Muscle layer of duodenum (tissue), 2 donors: ENCODE measurements at regions not wholly inside any gene's neighbourhood (a gene's known extent, or its start where the extent isn't known, plus 50 kb on each side); places are given as distances from the start of the nearest gene placed in this dataset.

ENCODE experiments used
- H3K27ac ChIP-seq: one replicate; pipeline ENCODE4 v1.7.0; 2013; ENCODE audit warnings: mild to moderate bottlenecking, low read length
- H3K27me3 ChIP-seq: one replicate; pipeline ENCODE4 v1.7.0; 2013; ENCODE audit warnings: low read depth, mild to moderate bottlenecking, control low read depth, low read length
- H3K36me3 ChIP-seq, 2 donors: one replicate each; pipeline ENCODE4 v1.7.0; 2013; ENCODE audit warnings: low read length in 2 of 2, control low read depth in 1 of 2, mild to moderate bottlenecking in 1 of 2; ENCODE audit not compliant: insufficient read depth in 2 of 2, control insufficient read depth in 1 of 2
- H3K4me1 ChIP-seq, 2 donors: one replicate each; pipeline ENCODE4 v1.7.0; 2013; ENCODE audit warnings: low read length in 2 of 2, mild to moderate bottlenecking in 2 of 2, control low read depth in 1 of 2, moderate library complexity in 1 of 2; ENCODE audit not compliant: insufficient read depth in 2 of 2, control insufficient read depth in 1 of 2
- H3K4me3 ChIP-seq, 2 donors: one replicate each; pipeline ENCODE4 v1.7.0; 2013; ENCODE audit warnings: low read length in 2 of 2, low read depth in 1 of 2, mild to moderate bottlenecking in 1 of 2
- H3K9me3 ChIP-seq, 2 donors: one replicate each; pipeline ENCODE4 v1.7.0; 2013; ENCODE audit warnings: low read length in 2 of 2, control low read depth in 1 of 2, mild to moderate bottlenecking in 1 of 2; ENCODE audit not compliant: control insufficient read depth in 1 of 2
- donor health status: healthy.

DNA sequence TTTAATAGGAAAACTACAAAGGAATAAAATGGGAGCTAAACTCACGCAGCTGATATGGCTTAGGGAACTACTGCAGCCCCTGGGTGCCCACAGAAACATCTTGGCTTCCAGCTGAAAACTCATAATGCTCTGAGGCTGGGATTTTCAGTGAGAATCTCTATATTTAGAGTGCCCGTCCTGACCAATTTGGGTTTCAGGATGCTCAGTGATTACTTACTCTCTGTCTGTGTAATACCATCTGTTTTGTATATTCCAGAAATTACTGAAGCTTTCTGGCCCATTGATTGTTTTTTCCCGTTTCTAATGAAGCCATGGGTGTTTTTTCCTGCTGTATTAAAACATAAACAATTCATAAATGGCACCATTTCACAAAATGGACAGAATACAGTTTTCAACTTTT is 50.6 kb upstream of the ZNF385D start:
- Histone ChIP-seq H3K4me1 (no peaks in the 10 kb centered on the region), H3K27me3 (no peaks in the 10 kb centered on the region), H3K9me3 (peaks cover 4 to 6% of the 10 kb centered on the region in 2 donors), H3K4me3 (no peak overlapping the region), H3K36me3 (no peaks in the 10 kb centered on the region), H3K27ac (no peak overlapping the region)

DNA sequence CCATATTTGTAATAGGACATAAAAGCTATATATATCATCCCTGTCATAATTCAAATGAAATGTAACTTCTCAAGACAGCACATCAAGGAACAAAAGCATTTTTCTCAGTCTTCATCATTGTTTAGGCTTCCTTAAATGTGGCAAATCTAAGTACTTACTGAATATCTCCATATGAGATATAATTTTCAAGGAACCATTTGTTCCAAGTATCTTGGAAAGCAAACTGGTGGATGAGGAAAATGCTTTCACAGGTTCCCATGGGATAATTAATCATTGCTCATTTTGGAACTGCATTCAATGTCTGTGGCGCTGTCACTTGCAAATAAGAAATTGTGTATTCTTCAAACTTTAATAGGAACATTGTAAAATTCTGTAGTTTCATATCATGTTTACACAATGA is 52.6 kb upstream of the ZNF385D start:
- no peak overlapping the region for H3K27ac ChIP-seq
- no peaks in the 10 kb centered on the region for H3K36me3 ChIP-seq
- no peaks in the 10 kb centered on the region for H3K27me3 ChIP-seq
- no peak overlapping the region for H3K4me3 ChIP-seq
- H3K4me1 ChIP-seq = no peaks in the 10 kb centered on the region
- peaks cover 0 to 6% of the 10 kb centered on the region in 2 donors for H3K9me3 ChIP-seq

DNA sequence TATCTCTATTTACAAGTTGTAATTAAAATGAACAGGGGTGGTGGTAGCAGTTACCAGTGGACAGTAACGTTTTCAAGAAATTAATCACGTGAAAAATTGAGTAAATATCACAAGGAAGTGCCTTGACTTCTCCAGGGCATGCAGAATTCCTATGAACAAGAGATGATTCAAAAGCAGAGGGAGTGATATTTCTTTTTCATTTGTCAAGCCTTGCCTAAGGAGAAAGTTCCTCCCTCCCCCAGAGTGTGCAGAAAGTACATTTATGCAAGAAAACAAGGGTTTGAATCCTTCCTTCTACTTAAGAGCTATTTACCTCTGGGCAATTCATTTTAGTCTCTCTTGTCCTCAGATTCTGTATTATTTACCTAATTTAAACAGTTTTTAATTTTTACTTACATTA is 53.3 kb upstream of the ZNF385D start:
- no peaks in the 10 kb centered on the region for H3K27me3 ChIP-seq
- no peaks in the 10 kb centered on the region for H3K9me3 ChIP-seq
- no peak overlapping the region for H3K4me3 ChIP-seq
- no peak overlapping the region for H3K27ac ChIP-seq
- no peaks in the 10 kb centered on the region for H3K36me3 ChIP-seq
- H3K4me1 ChIP-seq = no peaks in the 10 kb centered on the region

DNA sequence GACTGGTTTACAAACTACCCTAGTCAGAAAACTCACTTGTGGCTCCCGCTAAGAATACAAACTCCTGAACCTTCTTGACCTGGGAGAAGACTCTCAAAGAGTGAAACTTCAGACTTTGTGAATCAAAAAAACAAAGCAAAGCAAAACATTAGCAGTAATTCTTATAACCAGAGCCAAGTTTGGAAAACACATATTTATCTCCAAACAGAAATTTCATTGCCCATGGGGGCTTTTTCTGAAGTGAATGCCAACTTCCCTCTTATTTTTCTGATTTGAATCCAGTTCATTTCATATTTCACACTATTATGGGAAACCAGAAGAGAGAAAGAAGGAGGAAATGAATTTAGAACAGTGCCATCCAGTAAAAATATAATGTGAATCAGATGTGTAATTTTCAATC is 55.7 kb upstream of the ZNF385D start:
- Histone ChIP-seq H3K27me3 (no peaks in the 10 kb centered on the region), H3K9me3 (no peaks in the 10 kb centered on the region), H3K4me1 (no peaks in the 10 kb centered on the region), H3K36me3 (no peaks in the 10 kb centered on the region), H3K4me3 (no peak overlapping the region), H3K27ac (no peak overlapping the region)

DNA sequence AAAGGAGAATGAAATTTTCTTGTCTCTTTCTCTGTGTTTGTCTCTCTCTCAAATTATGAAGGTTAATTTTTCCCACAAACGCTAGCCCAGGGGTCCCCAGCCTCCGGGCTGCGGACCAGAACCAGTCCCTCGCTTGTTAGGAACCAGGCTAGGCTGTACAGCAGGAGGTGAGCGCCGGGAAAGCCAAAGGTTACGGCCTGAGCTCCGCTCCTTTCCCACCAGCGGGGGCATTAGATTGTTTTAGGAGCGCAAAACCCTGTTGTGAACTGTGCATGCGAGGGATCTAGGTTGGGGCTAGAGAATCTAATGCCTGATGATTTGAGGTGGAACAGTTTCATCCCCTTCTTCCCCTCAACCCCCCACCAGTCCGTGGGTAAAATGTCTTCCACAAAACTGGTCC is 74.7 kb upstream of the ZNF385D start:
- Histone ChIP-seq H3K27ac (no peak overlapping the region), H3K9me3 (no peaks in the 10 kb centered on the region), H3K4me3 (no peak overlapping the region), H3K4me1 (no peaks in the 10 kb centered on the region), H3K36me3 (no peaks in the 10 kb centered on the region), H3K27me3 (no peaks in the 10 kb centered on the region)

DNA sequence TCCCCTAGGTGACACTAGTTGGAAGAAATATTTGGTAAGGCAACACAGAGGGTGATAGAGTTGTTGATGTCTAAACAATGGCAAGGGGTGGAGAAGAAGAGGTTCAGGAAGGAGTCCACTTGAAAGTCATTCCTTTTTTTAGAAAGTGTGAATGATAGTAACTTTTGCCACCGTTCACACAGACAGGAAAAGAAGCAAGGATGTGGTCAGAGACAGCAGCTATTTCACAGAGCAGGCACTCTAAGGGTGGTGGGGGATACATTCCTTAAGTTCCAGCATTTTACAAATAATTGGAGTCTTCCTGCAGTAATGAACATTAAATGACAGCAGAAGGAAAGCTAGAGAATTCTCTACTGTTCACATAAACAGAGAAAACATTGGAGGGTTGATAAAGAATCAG is 75.4 kb upstream of the ZNF385D start:
- Histone ChIP-seq H3K4me3 (no peak overlapping the region), H3K9me3 (no peaks in the 10 kb centered on the region), H3K36me3 (no peaks in the 10 kb centered on the region), H3K27ac (no peak overlapping the region), H3K27me3 (no peaks in the 10 kb centered on the region), H3K4me1 (no peaks in the 10 kb centered on the region)

DNA sequence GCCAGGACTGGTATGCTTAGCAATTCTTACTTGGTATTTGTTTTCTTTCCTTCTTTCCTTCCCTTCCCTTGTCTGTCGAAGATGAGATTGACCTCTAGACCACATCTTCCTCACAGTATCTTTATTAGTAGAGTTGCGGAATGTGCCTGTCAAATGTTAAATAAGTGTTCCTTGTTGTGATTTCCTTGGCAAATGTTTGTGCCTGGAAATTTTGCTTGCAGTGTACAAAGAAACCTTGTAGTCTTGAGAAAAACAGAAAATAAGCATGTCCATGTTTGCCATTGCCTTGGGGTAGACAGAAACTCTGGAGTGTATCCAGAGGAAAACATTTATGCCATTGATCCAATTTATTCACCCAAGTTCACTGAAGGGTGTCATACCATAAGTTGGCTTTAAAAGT is 79.5 kb upstream of the ZNF385D start:
- Histone ChIP-seq H3K9me3 (no peaks in the 10 kb centered on the region), H3K36me3 (no peaks in the 10 kb centered on the region), H3K27me3 (no peaks in the 10 kb centered on the region), H3K4me1 (no peaks in the 10 kb centered on the region), H3K4me3 (no peak overlapping the region), H3K27ac (no peak overlapping the region)

DNA sequence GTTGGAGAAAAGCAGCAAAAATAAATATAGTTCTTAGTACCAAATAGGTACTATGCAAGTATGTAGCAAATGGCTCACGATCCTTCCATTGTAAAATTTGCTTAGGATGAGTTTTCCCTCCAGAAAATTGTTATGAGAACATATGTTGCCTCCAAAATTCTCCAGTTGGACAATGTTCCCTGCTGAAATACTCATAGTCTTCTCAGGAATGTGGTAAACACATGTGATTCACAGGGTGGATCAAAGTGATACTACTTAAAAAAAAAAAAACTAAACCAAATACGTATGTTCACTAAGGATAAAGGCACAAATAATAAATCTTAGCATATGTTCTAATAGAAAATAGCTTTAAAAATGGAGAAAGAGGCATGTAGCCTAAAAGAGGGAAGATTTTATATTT is 84.3 kb upstream of the ZNF385D start:
- no peak overlapping the region for H3K27ac ChIP-seq

DNA sequence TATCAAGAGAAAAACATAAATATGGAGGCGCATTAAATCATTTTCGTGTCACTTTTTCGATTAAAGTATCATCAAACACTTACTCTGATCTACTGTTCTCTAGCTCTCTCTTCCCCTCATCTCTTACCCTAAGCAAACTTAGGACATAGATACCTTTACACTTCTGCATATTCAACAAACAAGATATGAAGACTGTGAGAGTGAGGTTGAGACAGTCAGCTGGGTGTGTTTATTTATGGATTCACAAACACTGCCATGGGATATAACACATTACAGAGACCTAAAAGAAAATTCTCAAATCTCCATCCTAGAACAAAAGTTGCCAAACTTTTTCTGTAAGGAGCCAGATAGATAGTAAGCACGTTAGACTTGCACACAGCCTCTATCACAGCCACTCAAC is 85.2 kb upstream of the ZNF385D start:
- H3K27me3 ChIP-seq = no peaks in the 10 kb centered on the region
- H3K4me1 ChIP-seq = no peaks in the 10 kb centered on the region
- no peak overlapping the region for H3K4me3 ChIP-seq
- no peak overlapping the region for H3K27ac ChIP-seq
- no peaks in the 10 kb centered on the region for H3K36me3 ChIP-seq
- no peaks in the 10 kb centered on the region for H3K9me3 ChIP-seq

More for the DNA sequence above, 84.3 kb upstream of the ZNF385D start:
- no peaks in the 10 kb centered on the region for H3K36me3 ChIP-seq
- no peaks in the 10 kb centered on the region for H3K4me1 ChIP-seq
- H3K4me3 ChIP-seq = no peak overlapping the region
- no peaks in the 10 kb centered on the region for H3K27me3 ChIP-seq
- no peaks in the 10 kb centered on the region for H3K9me3 ChIP-seq

DNA sequence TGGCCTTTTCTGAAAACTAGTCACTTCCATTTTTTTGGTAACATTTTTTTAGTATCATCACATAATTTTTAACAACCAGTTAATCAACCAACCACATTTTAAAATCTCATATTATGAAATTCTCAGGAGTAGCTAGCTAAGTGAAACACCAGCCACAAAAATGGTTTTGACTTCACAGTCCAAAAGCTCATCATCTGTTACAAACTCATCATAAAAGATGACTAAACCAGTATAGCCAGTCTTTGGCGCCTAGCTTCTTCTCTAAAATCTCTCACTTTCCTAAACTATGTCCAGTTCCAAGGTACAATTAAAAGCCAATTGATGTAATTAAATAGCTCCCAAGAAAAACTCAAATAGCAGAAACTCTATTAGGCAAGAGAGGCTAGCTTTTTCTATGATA is 88.2 kb upstream of the ZNF385D start:
- no peak overlapping the region for H3K27ac ChIP-seq
- no peaks in the 10 kb centered on the region for H3K36me3 ChIP-seq

DNA sequence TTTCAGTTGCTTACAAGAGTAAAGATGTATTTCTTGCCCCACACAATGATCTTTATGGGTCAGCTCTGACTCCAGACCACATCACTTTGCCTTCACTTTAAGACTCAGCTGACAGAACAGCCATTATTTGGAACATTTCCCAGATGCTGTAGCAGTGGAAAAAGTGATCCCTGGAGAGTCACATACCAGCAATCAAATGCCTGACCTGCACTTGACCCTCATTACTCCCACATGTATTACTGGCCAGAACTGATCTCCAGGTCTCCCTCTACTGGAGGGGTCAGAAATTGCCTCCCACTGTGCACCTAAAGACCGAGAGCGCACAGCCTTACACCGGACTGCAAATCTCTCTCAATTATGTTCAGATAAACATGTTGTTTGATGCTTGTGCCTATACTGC is 88.6 kb upstream of the ZNF385D start:
- no peaks in the 10 kb centered on the region for H3K9me3 ChIP-seq
- H3K36me3 ChIP-seq = no peaks in the 10 kb centered on the region
- H3K27ac ChIP-seq = no peak overlapping the region
- H3K4me1 ChIP-seq = no peaks in the 10 kb centered on the region
- H3K27me3 ChIP-seq = no peaks in the 10 kb centered on the region
- no peak overlapping the region for H3K4me3 ChIP-seq

More for the DNA sequence above, 88.2 kb upstream of the ZNF385D start:
- no peaks in the 10 kb centered on the region for H3K4me1 ChIP-seq
- no peaks in the 10 kb centered on the region for H3K9me3 ChIP-seq
- H3K4me3 ChIP-seq = no peak overlapping the region
- no peaks in the 10 kb centered on the region for H3K27me3 ChIP-seq

DNA sequence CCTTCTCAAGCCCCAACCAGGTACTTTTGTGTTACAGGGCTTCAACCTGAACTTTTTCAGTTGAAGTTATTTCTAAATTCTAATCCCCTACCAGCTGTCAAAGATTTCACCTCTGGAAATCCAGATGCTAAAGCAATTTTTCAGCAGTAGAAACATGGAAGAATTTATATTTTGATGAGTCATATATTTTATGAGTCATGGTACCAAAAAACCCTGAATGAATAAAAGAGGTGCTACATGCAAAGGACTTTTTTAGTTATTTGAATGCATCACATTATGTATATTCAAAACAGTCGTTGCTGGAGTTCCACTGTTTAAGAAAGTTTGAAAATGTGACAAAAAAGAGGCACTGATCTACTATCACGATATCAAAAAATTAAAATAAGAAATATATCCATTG is 96.0 kb upstream of the ZNF385D start:
- Histone ChIP-seq H3K9me3 (no peaks in the 10 kb centered on the region), H3K4me1 (no peaks in the 10 kb centered on the region), H3K36me3 (no peaks in the 10 kb centered on the region), H3K4me3 (no peak overlapping the region), H3K27me3 (no peaks in the 10 kb centered on the region), H3K27ac (no peak overlapping the region)
